ENCODE measurements at regions not wholly inside any gene's neighbourhood (a gene's known extent, or its start where the extent isn't known, plus 50 kb on each side); places are given as distances from the start of the nearest gene placed in this dataset.

DNA sequence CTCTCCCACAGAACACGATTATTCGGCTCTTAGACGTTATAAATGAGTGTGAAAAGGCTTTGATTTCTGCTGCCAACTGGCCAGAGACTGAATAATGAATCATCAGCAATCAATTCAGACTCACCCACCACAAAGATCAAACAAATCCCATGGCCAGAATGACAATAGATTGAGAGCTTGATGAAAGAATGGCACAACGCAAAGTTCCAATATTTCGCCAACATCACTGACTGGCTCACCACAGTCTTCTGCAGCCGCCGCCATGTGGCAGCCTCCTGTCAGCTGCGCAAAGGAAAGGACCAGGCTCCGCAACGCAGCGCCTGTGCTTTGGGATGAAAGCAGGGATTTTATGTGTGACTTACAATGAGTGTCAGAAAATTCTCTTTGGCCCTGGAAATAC, 104.4 kb upstream of the SOX11 start:
- Mint-ChIP-seq H3K27me3 (ENCODE audit: insufficient read depth, low read depth) (peaks cover 3% of the 10 kb centered on the region), H3K4me1 (no peaks in the 10 kb centered on the region), H3K36me3 (no peaks in the 10 kb centered on the region), H3K27ac (no peak overlapping the region), H3K9me3 (peaks cover 7% of the 10 kb centered on the region), H3K4me3 (no peak overlapping the region)
- no peaks in the 10 kb centered on the region for H3K9me3 ChIP-seq (ENCODE audit: low read depth)
- no peak for DNase-seq (ENCODE audit: low spot score)
- TF ChIP-seq EZH2 (IDR thresholded peaks at IDR 0.05), result no peak
- H3K4me1 ChIP-seq, result no peaks in the 10 kb centered on the region
- no peaks in the 10 kb centered on the region for H3K79me2 ChIP-seq (ENCODE audit: low read depth)
- H2AFZ ChIP-seq (replicated peaks), result no peak overlapping the region
- no peak overlapping the region for H3K9ac ChIP-seq
- no peak overlapping the region for H3K4me3 ChIP-seq
- H3K4me2 ChIP-seq, result no peak overlapping the region
- no peaks in the 10 kb centered on the region for H3K27me3 ChIP-seq
- H3K27ac ChIP-seq, result no peak overlapping the region
- no peaks in the 10 kb centered on the region for H3F3A ChIP-seq (ENCODE audit: low read depth)
- H3K36me3 ChIP-seq, result no peaks in the 10 kb centered on the region
- H4K20me1 ChIP-seq (ENCODE audit: low read depth), result no peaks in the 10 kb centered on the region

DNA sequence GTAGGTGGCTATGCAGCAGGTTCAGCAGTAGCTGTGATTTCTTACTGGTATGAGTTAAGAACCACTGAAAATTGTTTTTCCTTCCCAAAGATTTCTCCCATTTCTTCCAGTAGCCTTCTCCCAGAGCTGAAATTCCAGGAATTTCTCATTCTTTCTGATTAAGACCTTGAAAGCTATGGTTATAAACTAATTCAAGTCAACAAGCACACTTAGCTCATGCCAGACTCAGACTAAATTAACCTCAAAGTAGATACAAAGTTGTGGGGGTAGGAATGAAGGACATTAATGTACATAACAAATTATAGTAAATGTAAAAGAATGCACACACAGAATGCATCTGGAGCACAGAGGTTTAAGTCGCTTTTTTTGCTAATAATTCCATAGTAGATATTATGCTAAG, 103.6 kb upstream of the SOX11 start:
- H3K4me2 ChIP-seq, result no peak overlapping the region
- H3K27me3 ChIP-seq, result no peaks in the 10 kb centered on the region
- H3K9me3 ChIP-seq (ENCODE audit: low read depth), result no peaks in the 10 kb centered on the region
- H3K4me3 Mint-ChIP-seq, result no peak overlapping the region
- no peaks in the 10 kb centered on the region for H3K4me1 ChIP-seq
- H3K36me3 Mint-ChIP-seq, result no peaks in the 10 kb centered on the region
- no peak overlapping the region for H2AFZ ChIP-seq (replicated peaks)
- H3K4me3 ChIP-seq, result no peak overlapping the region
- H3K9ac ChIP-seq, result no peak overlapping the region
- no peak for DNase-seq (ENCODE audit: low spot score)
- TF ChIP-seq EZH2phosphoT487 (IDR thresholded peaks at IDR 0.05) (no peak), EZH2 (IDR thresholded peaks at IDR 0.05) (no peak)
- TF ChIP-seq, protein P1, sequence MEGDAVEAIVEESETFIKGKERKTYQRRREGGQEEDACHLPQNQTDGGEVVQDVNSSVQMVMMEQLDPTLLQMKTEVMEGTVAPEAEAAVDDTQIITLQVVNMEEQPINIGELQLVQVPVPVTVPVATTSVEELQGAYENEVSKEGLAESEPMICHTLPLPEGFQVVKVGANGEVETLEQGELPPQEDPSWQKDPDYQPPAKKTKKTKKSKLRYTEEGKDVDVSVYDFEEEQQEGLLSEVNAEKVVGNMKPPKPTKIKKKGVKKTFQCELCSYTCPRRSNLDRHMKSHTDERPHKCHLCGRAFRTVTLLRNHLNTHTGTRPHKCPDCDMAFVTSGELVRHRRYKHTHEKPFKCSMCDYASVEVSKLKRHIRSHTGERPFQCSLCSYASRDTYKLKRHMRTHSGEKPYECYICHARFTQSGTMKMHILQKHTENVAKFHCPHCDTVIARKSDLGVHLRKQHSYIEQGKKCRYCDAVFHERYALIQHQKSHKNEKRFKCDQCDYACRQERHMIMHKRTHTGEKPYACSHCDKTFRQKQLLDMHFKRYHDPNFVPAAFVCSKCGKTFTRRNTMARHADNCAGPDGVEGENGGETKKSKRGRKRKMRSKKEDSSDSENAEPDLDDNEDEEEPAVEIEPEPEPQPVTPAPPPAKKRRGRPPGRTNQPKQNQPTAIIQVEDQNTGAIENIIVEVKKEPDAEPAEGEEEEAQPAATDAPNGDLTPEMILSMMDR (IDR thresholded peaks at IDR 0.05), result no peak
- no peak overlapping the region for H3K27ac Mint-ChIP-seq
- H3K27ac ChIP-seq, result no peak overlapping the region
- H4K20me1 ChIP-seq (ENCODE audit: low read depth), result no peaks in the 10 kb centered on the region
- no peaks in the 10 kb centered on the region for H3K79me2 ChIP-seq (ENCODE audit: low read depth)
- H3F3A ChIP-seq (ENCODE audit: low read depth), result no peaks in the 10 kb centered on the region
- H3K36me3 ChIP-seq, result no peaks in the 10 kb centered on the region
- peaks cover 3% of the 10 kb centered on the region for H3K27me3 Mint-ChIP-seq (ENCODE audit: insufficient read depth, low read depth)
- no peaks in the 10 kb centered on the region for H3K4me1 Mint-ChIP-seq
- peaks cover 5% of the 10 kb centered on the region for H3K9me3 Mint-ChIP-seq

DNA sequence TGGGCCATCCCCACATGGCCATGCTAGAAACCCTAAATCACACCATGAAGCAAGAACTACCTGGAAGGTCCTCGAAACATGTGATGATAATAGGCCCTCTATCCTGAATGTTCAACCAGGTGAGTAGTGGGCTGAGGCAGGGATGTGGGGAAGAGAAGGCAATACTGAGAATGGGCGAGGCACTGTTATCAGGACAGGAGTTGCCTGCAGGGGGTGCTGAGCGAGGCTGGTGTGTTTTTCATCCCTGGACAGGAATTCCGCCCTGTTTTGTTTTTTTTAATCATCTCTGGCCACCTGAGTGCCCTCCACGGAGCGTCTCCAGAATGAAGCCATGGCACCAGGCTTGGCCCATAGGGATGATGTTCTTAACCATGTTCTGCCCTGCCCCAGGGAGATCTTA, 103.0 kb upstream of the SOX11 start:
- H4K20me1 ChIP-seq (ENCODE audit: low read depth), result no peaks in the 10 kb centered on the region
- Mint-ChIP-seq H3K9me3 (peaks cover 5% of the 10 kb centered on the region), H3K27me3 (ENCODE audit: insufficient read depth, low read depth) (peaks cover 3% of the 10 kb centered on the region), H3K4me1 (no peaks in the 10 kb centered on the region), H3K36me3 (no peaks in the 10 kb centered on the region), H3K27ac (no peak overlapping the region), H3K4me3 (no peak overlapping the region)
- H3K27ac ChIP-seq, result no peak overlapping the region
- no peak overlapping the region for H3K4me3 ChIP-seq
- no peak for TF ChIP-seq EZH2 (IDR thresholded peaks at IDR 0.05)
- no peak for TF ChIP-seq EZH2phosphoT487 (IDR thresholded peaks at IDR 0.05)
- TF ChIP-seq, protein P1 (IDR thresholded peaks at IDR 0.05), result no peak
- H3K27me3 ChIP-seq, result no peaks in the 10 kb centered on the region
- no peak overlapping the region for H2AFZ ChIP-seq (replicated peaks)
- no peak for DNase-seq (ENCODE audit: low spot score)
- no peak overlapping the region for H3K4me2 ChIP-seq
- no peaks in the 10 kb centered on the region for H3K4me1 ChIP-seq
- no peaks in the 10 kb centered on the region for H3K9me3 ChIP-seq (ENCODE audit: low read depth)
- H3F3A ChIP-seq (ENCODE audit: low read depth), result no peaks in the 10 kb centered on the region
- no peak overlapping the region for H3K9ac ChIP-seq
- H3K36me3 ChIP-seq, result no peaks in the 10 kb centered on the region
- H3K79me2 ChIP-seq (ENCODE audit: low read depth), result no peaks in the 10 kb centered on the region

DNA sequence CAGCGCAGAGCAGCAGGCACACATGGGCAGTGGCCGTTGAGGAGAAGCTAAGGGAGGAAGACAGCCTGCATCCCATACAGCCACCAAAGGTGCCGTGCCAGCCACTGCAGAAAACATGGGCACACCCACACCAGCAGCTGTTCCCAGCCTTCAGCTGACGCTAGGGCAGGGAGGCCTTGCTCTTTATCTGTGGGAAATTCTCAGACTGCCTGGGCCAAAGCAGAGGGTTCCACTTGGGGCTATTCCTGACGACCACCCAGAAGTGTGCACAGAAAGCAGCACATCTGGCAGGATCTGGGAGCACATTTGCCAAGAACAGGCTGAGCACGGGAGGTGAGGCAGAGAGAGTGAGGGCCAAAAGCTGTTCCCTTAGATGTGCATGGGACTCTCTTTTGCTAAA, 101.3 kb upstream of the SOX11 start:
- Mint-ChIP-seq H3K9me3 (peaks cover 5% of the 10 kb centered on the region), H3K27me3 (ENCODE audit: insufficient read depth, low read depth) (peaks cover 3% of the 10 kb centered on the region), H3K36me3 (no peaks in the 10 kb centered on the region), H3K4me3 (no peak overlapping the region), H3K4me1 (peaks cover 2% of the 10 kb centered on the region), H3K27ac (no peak overlapping the region)
- no peak overlapping the region for H2AFZ ChIP-seq (replicated peaks)
- no peaks in the 10 kb centered on the region for H3K27me3 ChIP-seq
- H3K27ac ChIP-seq, result no peak overlapping the region
- no peak for DNase-seq (ENCODE audit: low spot score)
- TF ChIP-seq, protein P1 (IDR thresholded peaks at IDR 0.05), result no peak
- TF ChIP-seq EZH2 (IDR thresholded peaks at IDR 0.05) (no peak), EZH2phosphoT487 (IDR thresholded peaks at IDR 0.05) (no peak)
- no peak overlapping the region for H3K4me3 ChIP-seq
- H3K4me2 ChIP-seq, result no peak overlapping the region
- H3K9me3 ChIP-seq (ENCODE audit: low read depth), result no peaks in the 10 kb centered on the region
- H3K36me3 ChIP-seq, result no peaks in the 10 kb centered on the region
- H4K20me1 ChIP-seq (ENCODE audit: low read depth), result no peaks in the 10 kb centered on the region
- no peaks in the 10 kb centered on the region for H3K4me1 ChIP-seq
- no peaks in the 10 kb centered on the region for H3F3A ChIP-seq (ENCODE audit: low read depth)
- H3K9ac ChIP-seq, result no peak overlapping the region
- H3K79me2 ChIP-seq (ENCODE audit: low read depth), result no peaks in the 10 kb centered on the region

All from neural progenitor cell (in vitro differentiated cells).